H9 (cell line): ENCODE measurements at regions not wholly inside any gene's neighbourhood (a gene's known extent, or its start where the extent isn't known, plus 50 kb on each side); places are given as distances from the start of the nearest gene placed in this dataset.

Experiments used
- DNase-seq: peaks from one replicate; pipeline ENCODE4 v3.0.0-alpha.2; 2017
- H2AFZ ChIP-seq: one replicate; pipeline ENCODE4 v1.6.1; 2013; ENCODE audit warnings: mild to moderate bottlenecking, low read length, control low read depth, moderate library complexity
- H2AK5ac ChIP-seq: 2 replicates; pipeline ENCODE4 v1.6.1; 2013; ENCODE audit warnings: low read length, control low read depth, mixed read lengths; ENCODE audit not compliant: insufficient read length
- H2BK120ac ChIP-seq: one replicate; pipeline ENCODE4 v1.6.1; 2013; ENCODE audit warnings: low read depth, mild to moderate bottlenecking, low read length, control low read depth, inconsistent platforms; ENCODE audit not compliant: poor library complexity, severe bottlenecking
- H2BK12ac ChIP-seq: 2 replicates; pipeline ENCODE4 v1.6.1; 2013; ENCODE audit warnings: low read length, control low read depth, mixed read lengths, low read depth; ENCODE audit not compliant: insufficient read length
- H2BK15ac ChIP-seq: 2 replicates; pipeline ENCODE4 v1.6.1; 2013; ENCODE audit warnings: low read depth, low read length, control low read depth
- H2BK20ac ChIP-seq: one replicate; pipeline ENCODE4 v1.6.1; 2013; ENCODE audit warnings: low read depth, mild to moderate bottlenecking, low read length, control low read depth, inconsistent platforms; ENCODE audit not compliant: poor library complexity, severe bottlenecking
- H2BK5ac ChIP-seq: 2 replicates; pipeline ENCODE4 v1.6.1; 2013; ENCODE audit warnings: low read length, control low read depth, mixed read lengths; ENCODE audit not compliant: insufficient read length
- H3K14ac ChIP-seq: 2 replicates; pipeline ENCODE4 v1.6.1; 2013; ENCODE audit warnings: low read length, control low read depth; ENCODE audit not compliant: insufficient read depth
- H3K18ac ChIP-seq: 2 replicates; pipeline ENCODE4 v1.6.1; 2013; ENCODE audit warnings: low read depth, mild to moderate bottlenecking, mixed read lengths, low read length, control low read depth; ENCODE audit not compliant: insufficient read length
- H3K23ac ChIP-seq: 2 replicates; pipeline ENCODE4 v1.6.1; 2013; ENCODE audit warnings: low read length, control low read depth, mixed read lengths, low read depth; ENCODE audit not compliant: insufficient read length
- H3K23me2 ChIP-seq: 2 replicates; pipeline ENCODE4 v1.6.1; 2013; ENCODE audit warnings: low read depth, mild to moderate bottlenecking, mixed read lengths, low read length, control low read depth; ENCODE audit not compliant: insufficient read length, poor library complexity, severe bottlenecking
- H3K27ac ChIP-seq: 2 replicates; pipeline ENCODE4 v1.5.1; 2013; ENCODE audit warnings: low read length, control low read depth, mixed read lengths, low read depth; ENCODE audit not compliant: insufficient read length
- H3K27me3 ChIP-seq: 2 replicates; pipeline ENCODE4 v1.6.1; 2013; ENCODE audit warnings: low read length, control low read depth, inconsistent platforms; ENCODE audit not compliant: insufficient read depth
- H3K4ac ChIP-seq: 2 replicates; pipeline ENCODE4 v1.6.1; 2013; ENCODE audit warnings: low read depth, mild to moderate bottlenecking, control low read depth, inconsistent platforms, low read length, moderate library complexity
- H3K4me1 ChIP-seq: 2 replicates; pipeline ENCODE4 v1.6.1; 2013; ENCODE audit warnings: low read length, control low read depth, inconsistent platforms; ENCODE audit not compliant: insufficient read depth
- H3K4me2 ChIP-seq: 2 replicates; pipeline ENCODE4 v1.6.1; 2013; ENCODE audit warnings: low read length, control low read depth, mixed read lengths; ENCODE audit not compliant: insufficient read length, insufficient read depth
- H3K56ac ChIP-seq: 2 replicates; pipeline ENCODE4 v1.6.1; 2013; ENCODE audit warnings: low read depth, mild to moderate bottlenecking, mixed read lengths, low read length, control low read depth; ENCODE audit not compliant: insufficient read length
- H3K79me1 ChIP-seq: 2 replicates; pipeline ENCODE4 v1.6.1; 2013; ENCODE audit warnings: low read depth, mild to moderate bottlenecking, moderate library complexity, low read length, control low read depth, inconsistent platforms; ENCODE audit not compliant: insufficient read depth, poor library complexity, severe bottlenecking
- H3K79me2 ChIP-seq: 2 replicates; pipeline ENCODE4 v1.6.1; 2013; ENCODE audit warnings: low read length, control low read depth, inconsistent platforms; ENCODE audit not compliant: insufficient read depth
- H3K9ac ChIP-seq: 2 replicates; pipeline ENCODE4 v1.6.1; 2013; ENCODE audit warnings: low read length, control low read depth, mixed read lengths; ENCODE audit not compliant: insufficient read length; ENCODE audit errors: extremely low read depth
- H3K9me3 ChIP-seq: one replicate; pipeline ENCODE4 v1.6.1; 2013; ENCODE audit warnings: low read depth, low read length, inconsistent platforms; ENCODE audit not compliant: control insufficient read depth
- H3T11ph ChIP-seq: one replicate; pipeline ENCODE4 v1.6.1; 2013; ENCODE audit warnings: mild to moderate bottlenecking, low read length, control low read depth, inconsistent platforms
- H4K20me1 ChIP-seq: one replicate; pipeline ENCODE4 v1.6.1; 2013; ENCODE audit not compliant: control insufficient read depth, insufficient read length, insufficient read depth
- H4K5ac ChIP-seq: 2 replicates; pipeline ENCODE4 v1.6.1; 2013; ENCODE audit warnings: low read depth, mild to moderate bottlenecking, mixed read lengths, low read length, control low read depth; ENCODE audit not compliant: insufficient read length
- H4K8ac ChIP-seq: replicated peaks from 2 replicates; pipeline ENCODE4 v1.6.1; 2013; ENCODE audit warnings: low read length, control low read depth, mixed read lengths, low read depth; ENCODE audit not compliant: insufficient read length
- H4K91ac ChIP-seq: 2 replicates; pipeline ENCODE4 v1.6.1; 2013; ENCODE audit warnings: low read depth, mild to moderate bottlenecking, moderate library complexity, mixed read lengths, low read length, control low read depth; ENCODE audit not compliant: insufficient read length
- H3K27ac Mint-ChIP-seq, 3 experiments: 2 replicates in 2 of 3; 3 replicates in 1 of 3; pipeline ENCODE4 v1.8.0; 2020 to 2021; ENCODE audit warnings: mixed read lengths in 3 of 3, mild to moderate bottlenecking in 1 of 3, moderate library complexity in 1 of 3
- H3K27me3 Mint-ChIP-seq: 2 replicates; pipeline ENCODE4 v1.8.0; 2021; ENCODE audit warnings: low read depth, mild to moderate bottlenecking, moderate library complexity, mixed read lengths
- H3K36me3 Mint-ChIP-seq, 3 experiments: 2 replicates in 2 of 3; 3 replicates in 1 of 3; pipeline ENCODE4 v1.8.0; 2020 to 2021; ENCODE audit warnings: low read depth in 3 of 3, mixed read lengths in 3 of 3; ENCODE audit not compliant: insufficient read depth in 1 of 3
- H3K4me1 Mint-ChIP-seq, 2 experiments: 2 replicates each; pipeline ENCODE4 v1.8.0; 2020; ENCODE audit warnings: mixed read lengths in 2 of 2
- H3K4me3 Mint-ChIP-seq, 2 experiments: 2 replicates in 1 of 2; 3 replicates in 1 of 2; pipeline ENCODE4 v1.8.0; 2020 to 2021; ENCODE audit warnings: mild to moderate bottlenecking in 2 of 2, mixed read lengths in 2 of 2, moderate library complexity in 1 of 2
- H3K9me3 Mint-ChIP-seq, 2 experiments: 2 replicates in 1 of 2; 3 replicates in 1 of 2; pipeline ENCODE4 v1.8.0; 2020; ENCODE audit warnings: mild to moderate bottlenecking in 2 of 2, mixed read lengths in 2 of 2, moderate library complexity in 1 of 2
- CTCF ChIP-seq: fragments of 200-600 bp; sonication (generic); conservative IDR thresholded peaks from 3 replicates; pipeline ENCODE4 v1.8.0; 2021; ENCODE audit warnings: antibody characterized with exemption, mild to moderate bottlenecking
- WGBS: extraction: QIAGEN DNeasy Blood & Tissue Kit; methylation state at CpG from one replicate; pipeline ENCODE4 v1.1.7; 2013; ENCODE audit warnings: missing lambda C conversion rate, low lambda C conversion rate, mixed read lengths; ENCODE audit not compliant: insufficient read length; ENCODE audit errors: extremely low coverage; 5-methylcytosine and 5-hydroxymethylcytosine counted together

GRCh38 chr2:71865391-71865965 lies 282.2 kb downstream of the CYP26B1 start:
- H4K91ac ChIP-seq, result no peak overlapping the region
- DNase-seq, result no peak
- Mint-ChIP-seq H3K27ac (no peak overlapping the region), H3K4me1 (no peaks in the 10 kb centered on the region), H3K9me3 (no peaks in the 10 kb centered on the region), H3K36me3 (no peaks in the 10 kb centered on the region), H3K4me3 (no peak overlapping the region), H3K27me3 (peaks cover 21% of the 10 kb centered on the region)
- no CpG with 5 or more reads among the region's 11 CpGs for WGBS
- no peak overlapping the region for H2BK15ac ChIP-seq
- no peak overlapping the region for H3K27ac ChIP-seq
- H3K9me3 ChIP-seq, result no peaks in the 10 kb centered on the region
- no peak for TF ChIP-seq CTCF
- no peaks in the 10 kb centered on the region for H3K79me2 ChIP-seq
- H3K4ac ChIP-seq, result no peak overlapping the region
- no peak overlapping the region for H3K14ac ChIP-seq
- no peak overlapping the region for H3K56ac ChIP-seq
- H3K18ac ChIP-seq, result no peak overlapping the region
- no peak overlapping the region for H3K23ac ChIP-seq
- H2BK20ac ChIP-seq, result no peak overlapping the region
- H3K4me2 ChIP-seq, result no peak overlapping the region
- no peak overlapping the region for H3K9ac ChIP-seq
- H2AK5ac ChIP-seq, result no peak overlapping the region
- no peak overlapping the region for H3T11ph ChIP-seq
- H2BK120ac ChIP-seq, result no peak overlapping the region
- no peak overlapping the region for H2AFZ ChIP-seq
- no peaks in the 10 kb centered on the region for H4K20me1 ChIP-seq
- H4K8ac ChIP-seq, result no peak overlapping the region
- H4K5ac ChIP-seq, result no peak overlapping the region
- no peaks in the 10 kb centered on the region for H3K27me3 ChIP-seq
- no peak overlapping the region for H2BK12ac ChIP-seq
- no peaks in the 10 kb centered on the region for H3K79me1 ChIP-seq
- no peak overlapping the region for H2BK5ac ChIP-seq
- no peaks in the 10 kb centered on the region for H3K23me2 ChIP-seq
- H3K4me1 ChIP-seq, result no peaks in the 10 kb centered on the region
